GM18519 (cell line): ENCODE measurements at regions not wholly inside any gene's neighbourhood (a gene's known extent, or its start where the extent isn't known, plus 50 kb on each side); places are given as distances from the start of the nearest gene placed in this dataset.

Experiments used
- ATAC-seq: cut with Tn5 transposase; IDR thresholded peaks from one replicate; pipeline ENCODE4 v1.9.1; 2021; ENCODE audit warnings: mild to moderate bottlenecking, moderate library complexity; ENCODE audit not compliant: unreplicated experiment, low FRiP score

GRCh38 chr9:10961883-10962282 is 349.1 kb upstream of the PTPRD start:
- no peak for ATAC-seq

- no peak for ATAC-seq
Measured at GRCh38 chr9:10983251-10983650, 370.4 kb upstream of the PTPRD start.

DNA sequence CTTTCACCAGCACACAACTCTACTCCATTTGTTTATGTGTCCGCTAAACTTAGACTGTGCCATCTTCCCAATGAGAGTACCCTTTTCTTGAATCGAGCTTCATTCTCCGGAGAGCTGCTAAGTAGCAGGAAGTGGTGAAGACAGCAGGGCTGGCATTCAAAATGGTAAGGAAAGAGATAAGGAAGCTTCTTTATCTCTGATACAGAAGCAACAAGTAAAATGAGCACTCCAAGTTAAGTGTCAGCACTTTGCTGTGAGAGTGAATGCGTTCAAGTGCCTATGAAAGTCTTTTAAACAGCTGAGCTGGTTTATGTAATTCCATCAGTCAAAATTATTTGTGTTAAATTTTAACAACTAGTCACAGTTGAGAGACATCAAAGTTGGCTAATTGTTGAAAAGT is 386.8 kb upstream of the PTPRD start:
- ATAC-seq = no peak

DNA sequence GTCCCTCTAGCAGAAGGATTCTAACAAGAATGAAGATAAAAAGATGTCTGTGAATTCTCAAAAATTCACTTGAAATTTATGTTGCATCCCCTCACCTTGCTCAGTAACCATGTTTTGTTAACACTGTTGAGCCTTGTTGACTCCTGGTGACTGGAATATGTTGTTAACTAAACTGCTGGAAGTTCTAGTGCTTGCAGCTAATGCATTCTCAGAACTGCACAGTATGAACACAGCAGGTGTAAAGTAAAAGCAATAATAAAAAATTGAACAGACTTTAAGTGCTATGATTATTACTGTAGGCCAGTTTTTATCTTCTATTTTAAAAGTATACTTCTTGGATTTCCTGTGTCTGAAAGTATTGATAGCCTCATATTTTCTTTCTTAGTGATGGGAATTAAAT is 388.7 kb upstream of the PTPRD start:
- ATAC-seq = no peak

DNA sequence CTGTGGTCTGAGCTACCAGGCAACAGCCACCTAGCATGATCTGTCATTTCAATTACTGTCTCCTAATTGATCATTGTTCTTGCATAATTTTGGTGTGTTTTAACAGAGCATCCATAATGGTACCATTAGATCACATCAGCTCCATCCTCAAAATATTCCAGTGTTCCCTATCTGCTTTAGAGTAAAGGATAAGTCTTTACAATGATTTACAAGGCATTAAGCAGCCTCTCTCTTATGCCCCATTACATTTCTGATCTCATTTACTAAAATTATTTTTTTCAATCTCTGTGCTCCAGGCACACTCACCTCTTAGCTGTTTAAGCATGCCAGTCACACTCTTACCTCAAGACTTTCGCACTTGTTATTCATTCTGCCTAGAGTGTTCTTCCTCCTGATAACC is 389.9 kb upstream of the PTPRD start:
- ATAC-seq = no peak

DNA sequence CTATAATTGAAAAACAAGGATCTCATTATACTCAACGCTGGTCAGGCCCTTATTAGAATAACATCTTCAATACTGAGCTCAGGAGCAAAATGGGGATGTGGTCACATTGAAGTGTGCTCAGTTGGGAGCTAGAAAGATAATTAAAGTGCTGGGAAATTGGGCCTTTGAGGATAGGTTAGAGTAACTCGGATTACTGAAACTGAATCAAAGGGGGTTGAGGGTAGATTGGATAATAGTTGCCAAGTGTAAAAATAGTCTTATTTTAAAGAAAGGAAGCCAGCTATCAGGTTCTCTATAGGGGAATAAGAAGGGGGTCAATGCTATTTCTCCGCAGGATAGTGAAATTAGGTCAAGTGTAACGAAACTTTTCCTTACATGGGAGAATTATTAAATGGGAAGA is 391.0 kb upstream of the PTPRD start:
- no peak for ATAC-seq

DNA sequence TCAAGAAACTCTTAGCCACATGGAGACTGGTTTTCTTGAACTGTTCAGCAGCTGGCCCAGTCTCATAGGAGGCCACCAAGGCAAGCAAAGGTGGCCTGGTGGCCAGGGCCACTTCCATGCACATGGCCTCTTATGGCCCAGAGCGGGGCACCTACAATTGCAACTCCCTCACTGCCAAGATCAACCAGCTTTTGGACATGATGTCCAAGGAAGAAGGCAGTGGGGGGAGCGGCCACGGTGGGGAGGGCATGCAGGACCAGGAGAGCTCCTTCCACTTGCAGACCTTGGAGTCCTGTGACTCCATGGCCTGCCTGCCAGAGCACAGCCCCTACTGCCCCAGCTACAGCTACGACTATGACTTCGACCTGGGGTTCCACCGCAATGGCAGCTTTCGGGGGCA is 398.9 kb upstream of the PTPRD start:
- no peak for ATAC-seq

GRCh38 chr9:11016081-11016480 is 403.3 kb upstream of the PTPRD start:
- no peak for ATAC-seq

DNA sequence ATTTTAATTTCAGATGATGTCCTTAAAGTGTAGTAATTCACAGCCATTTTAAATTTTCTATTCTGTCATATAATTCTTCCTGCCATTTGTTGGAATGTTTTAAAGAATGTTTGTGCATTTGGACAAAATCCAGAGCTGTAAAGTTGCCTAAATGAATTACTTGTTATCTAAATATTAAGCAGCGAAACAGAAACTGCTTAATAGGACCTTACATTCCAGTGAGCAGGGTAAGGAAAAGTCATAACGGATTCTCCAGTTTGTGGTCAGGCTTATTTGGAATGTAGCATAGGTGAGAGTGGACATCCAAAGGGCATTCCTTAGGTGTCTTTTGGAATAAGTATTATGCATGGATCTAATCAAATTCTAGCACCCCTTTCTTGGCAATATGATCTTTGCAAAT is 410.4 kb upstream of the PTPRD start:
- ATAC-seq = no peak

DNA sequence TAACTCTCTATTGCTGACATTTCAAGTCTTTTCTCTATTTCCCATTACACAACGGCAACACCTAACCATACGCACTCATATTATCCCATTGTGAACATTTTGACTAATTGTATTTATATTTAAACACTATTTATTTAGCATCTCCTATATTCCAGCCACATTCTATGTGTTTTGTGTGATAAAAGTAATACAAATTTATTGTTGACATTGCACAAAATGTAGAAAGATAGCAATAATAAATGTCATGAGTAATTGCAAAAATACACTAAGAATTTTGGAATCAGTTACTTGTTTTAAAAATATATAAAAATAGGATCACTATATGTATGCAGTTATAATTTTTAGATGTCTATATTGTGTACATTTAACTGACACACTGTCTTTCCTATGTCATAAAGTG is 413.0 kb upstream of the PTPRD start:
- ATAC-seq = no peak

DNA sequence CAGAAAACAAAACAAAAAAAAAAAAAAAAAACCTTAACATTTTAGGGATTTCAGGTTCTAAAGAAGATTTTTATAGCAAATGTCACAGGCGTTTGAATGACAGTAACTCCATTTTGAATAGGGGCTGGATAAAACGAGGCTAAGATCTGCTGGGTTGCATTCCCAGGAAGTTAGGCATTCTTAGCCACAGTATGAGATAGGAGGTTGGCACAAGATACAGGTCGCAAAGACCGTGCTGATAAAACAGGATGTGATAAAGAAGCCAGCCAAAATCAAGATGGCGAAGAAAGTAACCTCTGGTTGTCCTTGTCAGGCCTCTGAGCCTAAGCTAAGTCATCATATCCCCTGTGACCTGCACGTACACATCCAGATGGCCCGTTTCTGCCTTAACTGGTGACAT is 425.6 kb upstream of the PTPRD start:
- ATAC-seq = no peak

- no peak for ATAC-seq
Measured at GRCh38 chr9:11039006-11039405, 426.2 kb upstream of the PTPRD start.

GRCh38 chr9:11045589-11045988 is 432.8 kb upstream of the PTPRD start:
- no peak for ATAC-seq

DNA sequence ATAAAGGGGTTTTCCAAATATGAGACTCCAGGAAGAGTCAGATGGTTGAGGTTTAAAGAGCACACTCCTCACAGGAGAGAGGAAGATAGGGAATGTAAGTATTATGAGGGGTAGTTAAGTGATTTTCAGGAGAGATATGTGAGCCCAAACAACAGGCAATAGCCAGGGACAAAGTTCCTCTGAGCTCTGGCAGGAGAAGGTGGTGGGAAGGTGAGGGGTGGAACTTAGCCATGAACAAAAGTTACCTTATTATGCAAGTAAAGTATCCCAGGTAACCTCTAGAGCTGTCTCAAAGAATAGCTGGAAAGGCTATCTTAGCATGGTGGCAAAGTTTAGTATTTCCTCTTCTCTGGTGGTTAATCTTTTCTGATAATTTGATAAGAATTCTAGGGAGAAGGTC is 450.5 kb upstream of the PTPRD start:
- ATAC-seq = no peak

DNA sequence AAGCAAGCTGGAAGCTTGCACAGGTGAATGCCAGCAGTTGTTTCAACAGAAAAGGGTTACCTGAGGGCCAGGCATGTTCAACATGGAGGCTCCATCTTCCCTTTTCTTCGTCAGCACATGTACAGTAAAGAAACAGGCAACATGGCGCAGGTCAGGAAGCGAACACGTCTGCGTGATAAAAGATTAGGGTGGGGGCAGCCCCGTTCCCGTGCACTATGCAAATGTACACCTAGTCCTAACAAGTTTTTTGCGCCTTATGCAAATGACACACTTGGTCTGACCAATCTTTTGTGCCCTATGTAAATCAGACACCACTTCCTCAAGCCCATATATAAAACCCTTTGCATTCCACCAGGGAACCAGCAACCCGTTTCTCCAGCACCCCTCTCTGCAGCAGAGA is 452.1 kb upstream of the PTPRD start:
- ATAC-seq = no peak

DNA sequence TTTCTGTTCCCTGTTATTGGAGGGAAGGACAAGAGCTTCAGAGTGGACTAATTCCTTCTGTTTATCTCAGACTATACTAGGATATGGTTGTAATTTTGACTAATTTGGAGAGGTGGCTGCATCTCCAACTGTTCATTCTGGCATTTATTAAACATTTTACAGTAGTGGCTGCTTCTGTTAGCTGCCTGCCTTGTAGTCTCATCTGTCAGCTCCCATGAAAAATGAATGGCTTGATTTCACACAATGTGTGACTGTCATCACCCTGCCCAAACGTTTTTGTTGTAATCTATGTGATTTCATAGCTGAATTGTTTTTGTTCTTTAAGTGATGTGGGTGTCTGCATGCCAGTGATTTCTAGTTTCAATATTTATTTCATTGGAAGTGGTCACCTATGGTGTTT is 459.4 kb upstream of the PTPRD start:
- no peak for ATAC-seq

GRCh38 chr9:11086561-11086960 is 473.8 kb upstream of the PTPRD start:
- no peak for ATAC-seq

GRCh38 chr9:11088821-11089374 is 476.1 kb upstream of the PTPRD start:
- no peak for ATAC-seq

DNA sequence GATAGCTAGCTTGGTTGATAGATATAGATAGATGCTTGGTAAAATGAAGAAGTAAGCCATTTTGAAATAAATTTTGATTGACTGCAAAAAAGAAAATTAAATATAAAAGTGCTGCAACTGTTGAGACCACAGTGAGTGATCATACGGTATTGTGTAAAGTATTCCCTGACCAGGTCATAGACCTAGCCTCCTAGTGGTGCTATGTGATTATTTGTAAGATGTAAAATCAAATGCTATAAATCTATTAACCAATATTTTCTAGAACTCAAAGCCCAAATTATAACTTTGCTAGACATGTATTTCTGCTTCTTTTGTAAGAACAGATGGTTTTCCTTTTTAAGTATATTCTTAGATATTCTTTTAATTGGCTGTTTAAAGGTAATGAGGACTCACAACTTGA is 480.2 kb upstream of the PTPRD start:
- no peak for ATAC-seq

- no peak for ATAC-seq
Measured at GRCh38 chr9:11097020-11097419, 484.2 kb upstream of the PTPRD start.

GRCh38 chr9:11103525-11103924 is 490.7 kb upstream of the PTPRD start:
- ATAC-seq = no peak

GRCh38 chr9:11107196-11107595 is 494.4 kb upstream of the PTPRD start:
- no peak for ATAC-seq

- no peak for ATAC-seq
Measured at GRCh38 chr9:11128156-11128555, 515.4 kb upstream of the PTPRD start.
